Osteocyte (in vitro differentiated cells): ENCODE measurements at regions not wholly inside any gene's neighbourhood (a gene's known extent, or its start where the extent isn't known, plus 50 kb on each side); places are given as distances from the start of the nearest gene placed in this dataset.

Source experiments
- DNase-seq: peaks from one replicate; pipeline ENCODE4 v3.0.0; 2021; ENCODE audit warnings: mixed read lengths; ENCODE audit not compliant: unreplicated experiment; ENCODE audit errors: extremely low spot score
- H3K27ac Mint-ChIP-seq: one replicate; pipeline ENCODE4 v1.8.0; 2021; ENCODE audit warnings: mild to moderate bottlenecking, mixed read lengths; ENCODE audit not compliant: unreplicated experiment
- H3K27me3 Mint-ChIP-seq: one replicate; pipeline ENCODE4 v1.8.0; 2021; ENCODE audit warnings: mixed read lengths; ENCODE audit not compliant: unreplicated experiment
- H3K36me3 Mint-ChIP-seq: one replicate; pipeline ENCODE4 v1.8.0; 2021; ENCODE audit warnings: mixed read lengths; ENCODE audit not compliant: unreplicated experiment
- H3K4me1 Mint-ChIP-seq: one replicate; pipeline ENCODE4 v1.8.0; 2021; ENCODE audit warnings: mixed read lengths; ENCODE audit not compliant: unreplicated experiment
- H3K4me3 Mint-ChIP-seq: one replicate; pipeline ENCODE4 v1.8.0; 2021; ENCODE audit warnings: mild to moderate bottlenecking, moderate library complexity, mixed read lengths; ENCODE audit not compliant: unreplicated experiment
- H3K9me3 Mint-ChIP-seq: one replicate; pipeline ENCODE4 v1.8.0; 2021; ENCODE audit warnings: mixed read lengths; ENCODE audit not compliant: unreplicated experiment
- TF ChIP-seq, protein P1 (sequence below): fragments of 200-600 bp; sonication (generic); IDR thresholded peaks from 2 replicates; pipeline ENCODE4 v1.5.0; 2021; ENCODE audit warnings: antibody characterized with exemption, mild to moderate bottlenecking, moderate library complexity

DNA sequence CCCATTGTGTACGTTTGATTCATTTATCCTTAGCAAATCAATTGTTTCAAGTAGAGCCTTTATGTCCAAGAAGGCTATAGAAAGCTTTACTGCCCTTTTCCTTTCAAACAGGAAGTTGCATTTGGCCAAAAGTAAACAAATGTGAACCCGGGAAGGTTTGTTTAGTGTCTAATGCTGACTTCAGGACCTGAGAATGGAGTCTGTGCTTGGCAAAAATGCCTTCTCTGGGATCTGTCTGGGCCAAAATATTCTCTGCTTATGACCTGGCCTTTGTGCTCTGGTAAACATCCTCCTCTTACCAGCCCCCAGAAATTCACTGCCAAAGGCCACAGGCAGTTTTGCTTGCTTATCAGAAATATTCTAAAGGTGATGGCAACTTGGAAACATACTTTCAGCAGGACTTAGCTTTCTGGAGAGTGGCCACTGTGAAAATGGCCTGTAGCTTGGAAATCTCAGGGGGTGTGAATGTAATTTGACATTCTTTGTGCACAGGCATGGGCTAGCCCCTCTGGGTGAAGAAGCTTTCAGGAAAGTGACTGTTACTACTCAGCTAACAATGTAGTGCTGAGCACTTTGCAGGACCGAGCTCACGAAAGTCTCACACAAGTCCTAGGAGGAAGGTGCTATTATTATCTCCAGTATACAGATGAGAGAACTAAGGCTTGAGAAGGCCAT, 199.5 kb downstream of the PTEN start:
- TF ChIP-seq, protein P1, sequence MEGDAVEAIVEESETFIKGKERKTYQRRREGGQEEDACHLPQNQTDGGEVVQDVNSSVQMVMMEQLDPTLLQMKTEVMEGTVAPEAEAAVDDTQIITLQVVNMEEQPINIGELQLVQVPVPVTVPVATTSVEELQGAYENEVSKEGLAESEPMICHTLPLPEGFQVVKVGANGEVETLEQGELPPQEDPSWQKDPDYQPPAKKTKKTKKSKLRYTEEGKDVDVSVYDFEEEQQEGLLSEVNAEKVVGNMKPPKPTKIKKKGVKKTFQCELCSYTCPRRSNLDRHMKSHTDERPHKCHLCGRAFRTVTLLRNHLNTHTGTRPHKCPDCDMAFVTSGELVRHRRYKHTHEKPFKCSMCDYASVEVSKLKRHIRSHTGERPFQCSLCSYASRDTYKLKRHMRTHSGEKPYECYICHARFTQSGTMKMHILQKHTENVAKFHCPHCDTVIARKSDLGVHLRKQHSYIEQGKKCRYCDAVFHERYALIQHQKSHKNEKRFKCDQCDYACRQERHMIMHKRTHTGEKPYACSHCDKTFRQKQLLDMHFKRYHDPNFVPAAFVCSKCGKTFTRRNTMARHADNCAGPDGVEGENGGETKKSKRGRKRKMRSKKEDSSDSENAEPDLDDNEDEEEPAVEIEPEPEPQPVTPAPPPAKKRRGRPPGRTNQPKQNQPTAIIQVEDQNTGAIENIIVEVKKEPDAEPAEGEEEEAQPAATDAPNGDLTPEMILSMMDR = no peak
- H3K9me3 Mint-ChIP-seq = peaks cover 5% of the 10 kb centered on the region
- peak overlapping the region; percentile 78 for H3K27ac Mint-ChIP-seq
- H3K36me3 Mint-ChIP-seq = no peaks in the 10 kb centered on the region
- peaks cover 22% of the 10 kb centered on the region for H3K4me1 Mint-ChIP-seq
- no peak for DNase-seq
- no peaks in the 10 kb centered on the region for H3K27me3 Mint-ChIP-seq
- no peak overlapping the region for H3K4me3 Mint-ChIP-seq

- Mint-ChIP-seq H3K4me1 (peaks cover 22% of the 10 kb centered on the region), H3K27ac (no peak overlapping the region), H3K36me3 (no peaks in the 10 kb centered on the region), H3K4me3 (no peak overlapping the region), H3K27me3 (no peaks in the 10 kb centered on the region), H3K9me3 (peaks cover 5% of the 10 kb centered on the region)
- no peak for DNase-seq
- TF ChIP-seq, protein P1 = no peak
These were observed 200.6 kb downstream of the PTEN start for GRCh38 chr10:88063861-88064557.

- DNase-seq = no peak
- Mint-ChIP-seq H3K36me3 (no peaks in the 10 kb centered on the region), H3K27ac (no peak overlapping the region), H3K4me1 (peaks cover 25% of the 10 kb centered on the region), H3K4me3 (no peak overlapping the region), H3K27me3 (no peaks in the 10 kb centered on the region), H3K9me3 (peaks cover 5% of the 10 kb centered on the region)
- TF ChIP-seq, protein P1 = no peak
These were observed 201.4 kb downstream of the PTEN start for GRCh38 chr10:88064608-88065382.

GRCh38 chr10:88065383-88066049, 202.1 kb downstream of the PTEN start:
- H3K27me3 Mint-ChIP-seq = no peaks in the 10 kb centered on the region
- TF ChIP-seq, protein P1 = no peak
- no peak overlapping the region for H3K4me3 Mint-ChIP-seq
- H3K9me3 Mint-ChIP-seq = peaks cover 3% of the 10 kb centered on the region
- no peak overlapping the region for H3K27ac Mint-ChIP-seq
- H3K36me3 Mint-ChIP-seq = no peaks in the 10 kb centered on the region
- peaks cover 30% of the 10 kb centered on the region for H3K4me1 Mint-ChIP-seq
- DNase-seq = no peak
